C4-2B (cell line): ENCODE measurements at regions not wholly inside any gene's neighbourhood (a gene's known extent, or its start where the extent isn't known, plus 50 kb on each side); places are given as distances from the start of the nearest gene placed in this dataset.

Source experiments
- H3K27ac ChIP-seq: fragments of 450-650 bp; 2 replicates; pipeline ENCODE4 v1.5.1; 2017
- ZFX ChIP-seq: fragments of 450-650 bp; IDR thresholded peaks from 2 replicates; pipeline ENCODE4 v1.6.1; 2017
- TF ChIP-seq, protein P1 (sequence below): fragments of 450-650 bp; conservative IDR thresholded peaks from 2 replicates; pipeline ENCODE4 v1.5.1; 2017; ENCODE audit warnings: mild to moderate bottlenecking

DNA sequence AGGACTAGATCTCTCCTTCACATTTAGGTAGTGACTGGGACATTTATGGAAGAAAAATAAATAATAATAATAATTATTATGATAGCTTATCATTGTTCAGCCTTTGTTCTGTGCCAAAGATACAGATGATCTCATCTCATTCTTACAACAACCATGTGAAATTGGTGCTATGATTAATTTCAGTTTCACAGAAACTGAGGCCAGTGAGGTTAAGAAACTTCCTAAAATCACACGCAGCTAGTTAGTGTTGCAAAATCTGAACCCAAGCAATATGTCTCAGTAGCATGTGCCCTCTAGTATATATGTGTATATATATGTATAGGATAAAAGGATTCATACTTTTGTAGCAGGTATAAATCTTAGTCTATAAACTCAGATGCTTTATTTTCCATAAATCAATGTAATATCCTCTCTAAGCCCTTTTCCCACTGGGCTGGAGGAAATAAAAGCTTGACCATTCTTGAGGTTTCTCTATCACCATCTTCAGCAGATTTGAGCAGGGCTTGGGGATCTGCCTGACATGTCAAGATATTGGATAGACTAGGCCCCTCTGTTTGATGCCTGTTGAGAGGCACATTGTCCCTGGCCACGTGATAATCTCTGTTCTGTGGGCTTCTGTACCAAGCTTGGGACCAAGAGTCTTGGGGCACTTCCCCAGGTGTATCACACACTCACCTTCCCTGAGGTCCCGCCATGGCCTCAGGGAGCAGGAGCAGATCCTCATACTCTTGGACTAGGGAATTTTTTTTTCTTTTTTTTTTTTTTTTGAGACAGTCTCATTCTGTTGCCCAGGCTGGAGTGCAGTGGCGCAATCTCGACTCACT is 172.6 kb upstream of the NRP1 start:
- no peak overlapping the region for H3K27ac ChIP-seq
- TF ChIP-seq ZFX = no peak
- TF ChIP-seq, protein P1, sequence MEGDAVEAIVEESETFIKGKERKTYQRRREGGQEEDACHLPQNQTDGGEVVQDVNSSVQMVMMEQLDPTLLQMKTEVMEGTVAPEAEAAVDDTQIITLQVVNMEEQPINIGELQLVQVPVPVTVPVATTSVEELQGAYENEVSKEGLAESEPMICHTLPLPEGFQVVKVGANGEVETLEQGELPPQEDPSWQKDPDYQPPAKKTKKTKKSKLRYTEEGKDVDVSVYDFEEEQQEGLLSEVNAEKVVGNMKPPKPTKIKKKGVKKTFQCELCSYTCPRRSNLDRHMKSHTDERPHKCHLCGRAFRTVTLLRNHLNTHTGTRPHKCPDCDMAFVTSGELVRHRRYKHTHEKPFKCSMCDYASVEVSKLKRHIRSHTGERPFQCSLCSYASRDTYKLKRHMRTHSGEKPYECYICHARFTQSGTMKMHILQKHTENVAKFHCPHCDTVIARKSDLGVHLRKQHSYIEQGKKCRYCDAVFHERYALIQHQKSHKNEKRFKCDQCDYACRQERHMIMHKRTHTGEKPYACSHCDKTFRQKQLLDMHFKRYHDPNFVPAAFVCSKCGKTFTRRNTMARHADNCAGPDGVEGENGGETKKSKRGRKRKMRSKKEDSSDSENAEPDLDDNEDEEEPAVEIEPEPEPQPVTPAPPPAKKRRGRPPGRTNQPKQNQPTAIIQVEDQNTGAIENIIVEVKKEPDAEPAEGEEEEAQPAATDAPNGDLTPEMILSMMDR = no peak

DNA sequence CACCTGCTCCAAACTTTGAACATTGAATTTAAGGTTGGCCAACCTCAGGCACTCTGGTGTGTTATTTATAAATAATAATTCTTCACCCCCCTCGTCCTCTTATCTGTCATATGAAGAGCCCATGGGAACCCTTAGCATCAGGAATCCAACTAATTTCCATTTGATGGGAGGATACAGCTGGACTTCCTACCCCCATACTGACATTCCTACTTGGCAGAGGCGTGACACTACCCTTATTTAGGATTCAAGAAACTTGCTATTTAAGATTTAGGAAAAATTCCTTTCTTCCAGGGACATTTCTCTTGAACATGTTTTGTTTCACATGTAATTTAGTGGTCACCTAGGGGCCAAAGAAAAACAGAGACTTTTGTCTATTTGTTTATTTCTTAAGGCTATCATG is 171.9 kb upstream of the NRP1 start:
- TF ChIP-seq, protein P1 = no peak
- no peak for TF ChIP-seq ZFX
- H3K27ac ChIP-seq = no peak overlapping the region

DNA sequence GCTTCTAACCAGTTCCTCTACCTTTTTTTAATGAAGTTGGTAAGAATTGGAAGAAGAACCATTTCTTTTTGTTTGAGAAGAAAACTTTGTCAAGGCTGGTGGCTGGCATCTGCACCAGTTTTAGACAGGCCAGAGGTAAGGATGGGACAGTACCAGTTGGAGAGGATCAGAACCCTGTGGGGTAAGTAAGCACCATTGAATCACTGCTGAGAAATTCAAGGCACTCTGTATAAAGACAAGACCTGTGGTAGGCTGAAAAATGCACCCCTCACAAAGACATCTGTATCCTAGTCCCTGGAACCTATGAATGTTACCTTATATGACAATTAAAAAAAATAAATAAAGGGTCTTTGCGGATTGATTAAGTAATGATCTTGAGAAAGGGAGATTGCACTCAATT is 166.7 kb upstream of the NRP1 start:
- H3K27ac ChIP-seq = no peak overlapping the region
- TF ChIP-seq ZFX = no peak
- TF ChIP-seq, protein P1 = no peak

DNA sequence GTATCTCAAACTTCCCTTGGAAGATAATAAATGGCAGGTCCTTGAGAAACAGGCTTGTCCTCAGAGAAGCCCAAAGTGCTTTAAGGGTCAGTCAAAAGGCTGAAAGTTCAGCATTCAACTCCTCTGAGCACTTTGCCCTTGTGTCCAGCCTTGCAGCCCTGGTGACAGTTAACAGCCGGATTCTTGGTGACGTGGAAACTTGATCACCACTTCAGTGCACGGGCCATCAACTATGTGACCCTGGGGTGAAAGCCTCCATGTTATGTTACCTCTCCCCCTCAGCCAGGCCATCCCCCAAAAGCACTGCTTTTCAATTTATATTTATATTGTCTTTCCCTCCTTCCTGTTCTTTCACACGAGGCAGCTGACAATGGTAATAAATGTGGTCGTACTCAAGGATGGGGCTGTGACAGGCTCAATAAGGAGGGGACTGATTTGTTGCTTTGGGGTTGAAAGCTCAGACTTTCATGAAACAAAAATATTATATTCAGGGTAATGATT is 164.0 kb upstream of the NRP1 start:
- no peak for TF ChIP-seq ZFX
- TF ChIP-seq, protein P1 = no peak
- no peak overlapping the region for H3K27ac ChIP-seq

DNA sequence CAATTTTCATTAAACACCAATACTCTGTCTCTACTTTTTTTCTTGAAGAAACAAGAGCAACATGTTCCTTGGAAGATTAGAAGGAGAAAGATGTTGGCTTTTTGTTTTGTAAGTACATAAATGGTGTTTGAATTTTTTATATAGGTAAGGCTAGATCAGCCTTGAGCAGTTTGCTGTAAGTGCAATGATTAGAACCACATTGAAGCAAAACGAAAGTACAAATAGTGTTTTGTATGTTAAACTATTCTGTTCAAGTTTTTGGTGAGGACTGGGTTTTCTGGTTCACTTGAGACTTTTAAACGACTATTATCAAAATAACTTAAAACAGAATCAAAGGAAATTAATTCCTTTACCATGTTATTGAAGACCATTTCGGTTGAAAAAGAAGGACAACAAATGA is 162.9 kb upstream of the NRP1 start:
- no peak overlapping the region for H3K27ac ChIP-seq
- TF ChIP-seq, protein P1 = no peak
- TF ChIP-seq ZFX = no peak

DNA sequence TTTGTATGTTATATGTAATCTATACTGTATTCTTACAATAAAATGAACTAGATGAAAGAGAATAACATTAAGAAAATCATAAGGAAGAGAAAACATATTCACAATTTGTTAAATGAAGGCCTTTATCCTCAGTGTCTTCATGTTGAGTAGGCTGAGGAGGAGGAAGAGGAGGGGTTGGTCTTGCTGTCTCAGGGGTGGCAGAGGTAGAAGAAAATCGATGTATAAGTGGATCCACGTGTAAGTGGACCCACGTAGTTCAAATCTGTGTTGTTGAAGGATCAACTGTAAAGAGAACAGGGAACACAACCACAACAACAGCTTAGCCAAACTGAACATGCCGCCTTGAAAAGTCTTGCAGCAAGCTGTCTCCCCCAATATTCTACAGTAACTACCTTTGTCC is 161.6 kb upstream of the NRP1 start:
- no peak overlapping the region for H3K27ac ChIP-seq
- TF ChIP-seq, protein P1 = no peak
- no peak for TF ChIP-seq ZFX

DNA sequence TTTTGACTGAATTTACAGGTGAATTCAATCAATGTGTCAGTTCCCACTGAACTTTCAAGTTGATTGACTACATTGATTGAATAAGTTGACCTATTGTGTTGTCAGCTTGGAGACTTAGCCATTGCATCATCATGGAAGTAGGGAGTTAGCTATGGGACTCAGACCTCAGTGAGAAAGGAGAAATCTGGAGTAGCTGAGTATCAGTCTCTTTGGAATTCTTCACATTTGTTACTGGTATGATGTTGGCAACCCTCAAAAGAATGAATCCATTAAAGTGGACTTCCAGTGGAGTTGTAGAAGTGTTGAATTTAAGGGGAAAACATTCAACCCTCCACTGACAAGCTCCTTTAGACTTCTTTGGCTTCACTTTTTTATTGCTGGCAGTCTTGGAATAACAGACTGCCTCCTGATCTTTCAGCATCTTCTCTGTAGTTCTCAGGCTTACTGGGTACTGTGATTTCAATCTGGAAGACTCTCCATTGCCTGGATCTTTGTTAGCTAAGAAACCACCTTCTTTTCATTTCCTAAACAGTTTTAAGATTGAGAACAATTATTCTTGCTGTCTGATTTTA is 160.3 kb upstream of the NRP1 start:
- H3K27ac ChIP-seq = no peak overlapping the region
- TF ChIP-seq, protein P1 = no peak
- TF ChIP-seq ZFX = no peak
